ENCODE measurements at regions not wholly inside any gene's neighbourhood (a gene's known extent, or its start where the extent isn't known, plus 50 kb on each side); places are given as distances from the start of the nearest gene placed in this dataset.
"Not testable (repeated sequence)": the region's sequence is repeated elsewhere in the genome, so short reads cannot be mapped to it uniquely, and the experiment has no call there.

- in situ Hi-C loops (cut with HindIII; ENCODE audit: low sequenced_read_pairs) = no loop called here
Observed at GRCh38 chr2:138213084-138213483, 248.8 kb downstream of the HNMT start.

- in situ Hi-C loops (cut with HindIII; ENCODE audit: low sequenced_read_pairs) = no loop called here
Observed at GRCh38 chr2:138213624-138214023, 249.4 kb downstream of the HNMT start.

- in situ Hi-C loops (cut with HindIII; ENCODE audit: low sequenced_read_pairs) = no loop called here
Observed at GRCh38 chr2:138215958-138216357, 251.7 kb downstream of the HNMT start.

GRCh38 chr2:138217975-138218374 is 253.7 kb downstream of the HNMT start:
- in situ Hi-C loops (cut with HindIII; ENCODE audit: low sequenced_read_pairs) = no loop called here

- in situ Hi-C loops (cut with HindIII; ENCODE audit: low sequenced_read_pairs) = no loop called here
Observed at GRCh38 chr2:138218397-138218796, 254.1 kb downstream of the HNMT start.

- in situ Hi-C loops (cut with HindIII; ENCODE audit: low sequenced_read_pairs) = no loop called here
Observed at GRCh38 chr2:138219961-138220360, 255.7 kb downstream of the HNMT start.

- in situ Hi-C loops (cut with HindIII; ENCODE audit: low sequenced_read_pairs) = no loop called here
Observed at GRCh38 chr2:138221358-138221757, 257.1 kb downstream of the HNMT start.

GRCh38 chr2:138223319-138223718 is 259.0 kb downstream of the HNMT start:
- in situ Hi-C loops (cut with HindIII; ENCODE audit: low sequenced_read_pairs) = no loop called here

GRCh38 chr2:138227195-138227594 is 262.9 kb downstream of the HNMT start:
- in situ Hi-C loops (cut with HindIII; ENCODE audit: low sequenced_read_pairs) = no loop called here

GRCh38 chr2:138228101-138228500 is 263.8 kb downstream of the HNMT start:
- in situ Hi-C loops (cut with HindIII; ENCODE audit: low sequenced_read_pairs) = no loop called here

- in situ Hi-C loops (cut with HindIII; ENCODE audit: low sequenced_read_pairs) = no loop called here
Observed at GRCh38 chr2:138234265-138234664, 267.3 kb upstream of the SPOPL start.

- in situ Hi-C loops (cut with HindIII; ENCODE audit: low sequenced_read_pairs) = no loop called here
Observed at GRCh38 chr2:138235041-138235440, 266.5 kb upstream of the SPOPL start.

GRCh38 chr2:138236142-138236541 is 265.4 kb upstream of the SPOPL start:
- in situ Hi-C loops (cut with HindIII; ENCODE audit: low sequenced_read_pairs) = no loop called here

- in situ Hi-C loops (cut with HindIII; ENCODE audit: low sequenced_read_pairs) = no loop called here
Observed at GRCh38 chr2:138237667-138238384, 263.7 kb upstream of the SPOPL start.

GRCh38 chr2:138238908-138239307 is 262.7 kb upstream of the SPOPL start:
- in situ Hi-C loops (cut with HindIII; ENCODE audit: low sequenced_read_pairs) = no loop called here

- in situ Hi-C loops (cut with HindIII; ENCODE audit: low sequenced_read_pairs) = no loop called here
Observed at GRCh38 chr2:138239902-138240491, 261.6 kb upstream of the SPOPL start.

GRCh38 chr2:138243372-138243771 is 258.2 kb upstream of the SPOPL start:
- in situ Hi-C loops (cut with HindIII; ENCODE audit: low sequenced_read_pairs) = no loop called here

- in situ Hi-C loops (cut with HindIII; ENCODE audit: low sequenced_read_pairs) = no loop called here
Observed at GRCh38 chr2:138244501-138244925, 257.1 kb upstream of the SPOPL start.

- in situ Hi-C loops (cut with HindIII; ENCODE audit: low sequenced_read_pairs) = no loop called here
Observed at GRCh38 chr2:138245310-138245709, 256.3 kb upstream of the SPOPL start.

- in situ Hi-C loops (cut with HindIII; ENCODE audit: low sequenced_read_pairs) = no loop called here
Observed at GRCh38 chr2:138247302-138247701, 254.3 kb upstream of the SPOPL start.

GRCh38 chr2:138249207-138249606 is 252.4 kb upstream of the SPOPL start:
- in situ Hi-C loops (cut with HindIII; ENCODE audit: low sequenced_read_pairs) = no loop called here

- in situ Hi-C loops (cut with HindIII; ENCODE audit: low sequenced_read_pairs) = not testable (repeated sequence)
Observed at GRCh38 chr2:138250843-138251320, 250.7 kb upstream of the SPOPL start.

GRCh38 chr2:138252587-138252986 is 249.0 kb upstream of the SPOPL start:
- in situ Hi-C loops (cut with HindIII; ENCODE audit: low sequenced_read_pairs) = no loop called here
